Vagina (tissue), 2 donors: ENCODE measurements at regions not wholly inside any gene's neighbourhood (a gene's known extent, or its start where the extent isn't known, plus 50 kb on each side); places are given as distances from the start of the nearest gene placed in this dataset.

Source experiments
- POLR2A ChIP-seq, 2 donors: fragments of 450-650 bp; IDR thresholded peaks; one replicate each; pipeline ENCODE4 v1.6.1; 2017; ENCODE audit warnings: antibody characterized with exemption in 2 of 2, mild to moderate bottlenecking in 2 of 2, moderate library complexity in 2 of 2
- POLR2AphosphoS5 ChIP-seq, 2 donors: sonication (generic); formaldehyde crosslinking; IDR thresholded peaks; one replicate each; pipeline ENCODE4 v1.9.0; 2017; ENCODE audit warnings: antibody characterized with exemption in 2 of 2, mild to moderate bottlenecking in 2 of 2, low read depth in 1 of 2; ENCODE audit not compliant: insufficient read depth in 1 of 2

GRCh38 chr15:77815015-77815414 is 182.3 kb upstream of the LINGO1 start:
- TF ChIP-seq POLR2A (IDR thresholded peaks at IDR 0.05), result no peak
- TF ChIP-seq POLR2AphosphoS5 (IDR thresholded peaks at IDR 0.05; ENCODE audit: insufficient read depth in 1 of 2, low read depth in 1 of 2), result no peak
